Endothelial cell of umbilical vein (primary cell): ENCODE measurements at regions not wholly inside any gene's neighbourhood (a gene's known extent, or its start where the extent isn't known, plus 50 kb on each side); places are given as distances from the start of the nearest gene placed in this dataset.

Source experiments
- BruUV-seq: library from RNA; stranded (reverse); fragments of 400-500 nt; replicated peaks from 2 replicates; lab custom pipeline; 2021; lab: Mats Ljungman, UMichigan
- CTCF ChIA-PET: fragments of 300-600, 350-600 bp; sonication (Branson Sonifier 250); formaldehyde crosslinking; loops from one replicate; lab custom pipeline; 2021; ENCODE audit warnings: antibody characterized with exemption, inconsistent platforms; lab: Charles Lee
- POLR2A ChIA-PET: fragments of 300-600, 350-600 bp; sonication (Branson Sonifier 250); formaldehyde crosslinking; loops from one replicate; lab custom pipeline; 2021; ENCODE audit warnings: antibody characterized with exemption, inconsistent platforms; lab: Charles Lee
- DNase-seq: peaks from one replicate; pipeline ENCODE4 v3.0.0-alpha.2; 2011; ENCODE audit warnings: low read depth, low spot score
- FAIRE-seq: peaks from 2 replicates; lab custom pipeline; 2011; peaks lifted over from hg19 to GRCh38; lab: Jason Lieb, UNC
- H2AFZ ChIP-seq: 2 replicates; pipeline ENCODE4 v1.6.0; 2012; ENCODE audit warnings: low read depth, low read length, control low read depth, inconsistent platforms
- H3K27ac ChIP-seq: 2 replicates; pipeline ENCODE4 v1.5.1; 2011; ENCODE audit warnings: low read depth, mild to moderate bottlenecking, control low read depth, low read length, moderate library complexity; ENCODE audit not compliant: insufficient read depth
- H3K27me3 ChIP-seq, 2 experiments: 2 replicates each; pipeline versions ENCODE4 v1.6.0 to v1.6.1; 2011; ENCODE audit warnings: low read length in 2 of 2, mixed read lengths in 1 of 2; ENCODE audit not compliant: control insufficient read depth in 2 of 2, insufficient read depth in 2 of 2
- H3K36me3 ChIP-seq, 2 experiments: 2 replicates in 1 of 2; 3 replicates in 1 of 2; pipeline ENCODE4 v1.5.1; 2011; ENCODE audit warnings: low read length in 2 of 2, mild to moderate bottlenecking in 1 of 2, moderate library complexity in 1 of 2; ENCODE audit not compliant: control insufficient read depth in 2 of 2, insufficient read depth in 2 of 2; ENCODE audit errors: extremely low read depth in 1 of 2
- H3K4me1 ChIP-seq: 3 replicates; pipeline ENCODE4 v1.5.1; 2011; ENCODE audit warnings: mild to moderate bottlenecking, low read length; ENCODE audit not compliant: control insufficient read depth, insufficient read depth; ENCODE audit errors: extremely low read depth
- H3K4me2 ChIP-seq: 2 replicates; pipeline ENCODE4 v1.6.1; 2011; ENCODE audit warnings: low read length, control low read depth, mixed read lengths; ENCODE audit not compliant: insufficient read depth
- H3K4me3 ChIP-seq, 3 experiments: fragments of 200-600 bp in 1 of 3; sonication (generic), shearing (Covaris generic) in 1 of 3; replicated peaks in 1 of 3; 2 replicates each; pipeline ENCODE4 v1.5.1; 2011 to 2016; ENCODE audit warnings: control low read depth in 3 of 3, low read length in 3 of 3, mild to moderate bottlenecking in 2 of 3, inconsistent platforms in 1 of 3, low read depth in 1 of 3, moderate library complexity in 1 of 3; ENCODE audit not compliant: insufficient read depth in 1 of 3
- H3K79me2 ChIP-seq: 2 replicates; pipeline ENCODE4 v1.6.0; 2012; ENCODE audit warnings: low read length, inconsistent platforms; ENCODE audit not compliant: control insufficient read depth, insufficient read depth
- H3K9ac ChIP-seq: replicated peaks from 2 replicates; pipeline ENCODE3; 2011; ENCODE audit warnings: low read length, control low read depth; ENCODE audit not compliant: insufficient read depth; ENCODE audit errors: extremely low read depth
- H3K9me1 ChIP-seq: replicated peaks from 3 replicates; pipeline ENCODE4 v1.6.0; 2011; ENCODE audit warnings: mild to moderate bottlenecking, low read length; ENCODE audit not compliant: control insufficient read depth, insufficient read depth; ENCODE audit errors: extremely low read depth
- H3K9me3 ChIP-seq: replicated peaks from 2 replicates; pipeline ENCODE4 v1.5.1; 2012; ENCODE audit warnings: low read length, inconsistent platforms; ENCODE audit not compliant: control insufficient read depth, insufficient read depth
- H4K20me1 ChIP-seq: replicated peaks from 2 replicates; pipeline ENCODE3; 2011; ENCODE audit warnings: mild to moderate bottlenecking, low read length; ENCODE audit not compliant: control insufficient read depth, insufficient read depth; ENCODE audit errors: extremely low read depth
- CTCF ChIP-seq, 2 donors: IDR thresholded peaks; 1 replicate in 1 of 2; 2 replicates in 1 of 2; pipeline ENCODE4 v1.5.1; 2011; ENCODE audit warnings: low read length in 2 of 2, mild to moderate bottlenecking in 2 of 2, moderate library complexity in 2 of 2, control low read depth in 1 of 2, inconsistent platforms in 1 of 2, low read depth in 1 of 2; ENCODE audit not compliant: insufficient read depth in 1 of 2; ENCODE audit errors: extremely low read depth in 1 of 2
- EZH2 ChIP-seq: IDR thresholded peaks from 2 replicates; pipeline ENCODE4 v1.6.1; 2012; ENCODE audit warnings: borderline replicate concordance, low read depth, mild to moderate bottlenecking, moderate library complexity, low read length, inconsistent platforms; ENCODE audit not compliant: severe bottlenecking
- FOS ChIP-seq: IDR thresholded peaks from 2 replicates; pipeline ENCODE4 v1.6.1; 2011; ENCODE audit warnings: mild to moderate bottlenecking, low read length, moderate library complexity, borderline replicate concordance; ENCODE audit not compliant: insufficient read depth
- GATA2 ChIP-seq: IDR thresholded peaks from 2 replicates; pipeline ENCODE4 v1.7.0; 2011; ENCODE audit warnings: low read depth, mild to moderate bottlenecking, moderate library complexity, mixed read lengths, low read length; ENCODE audit not compliant: insufficient read length, insufficient read depth
- JUN ChIP-seq: IDR thresholded peaks from 2 replicates; pipeline ENCODE4 v1.6.1; 2011; ENCODE audit warnings: borderline replicate concordance, low read depth; ENCODE audit not compliant: insufficient read length, insufficient read depth
- MYC ChIP-seq: IDR thresholded peaks from one replicate; pipeline ENCODE4 v1.6.1; 2011; ENCODE audit warnings: mild to moderate bottlenecking, low read depth, low read length
- POLR2A ChIP-seq: IDR thresholded peaks from 2 replicates; pipeline ENCODE4 v1.6.1; 2012; ENCODE audit warnings: low read depth, mild to moderate bottlenecking, control low read depth, low read length
- POLR2AphosphoS5 ChIP-seq: IDR thresholded peaks from 2 replicates; pipeline ENCODE4 v1.6.1; 2012; ENCODE audit warnings: low read depth, mild to moderate bottlenecking, control low read depth, low read length, moderate library complexity; ENCODE audit not compliant: insufficient read depth
- dilution Hi-C: fragments of 300-500 bp; cut with MboI; formaldehyde crosslinking; loops from one replicate; pipeline ENCODE4 v1.15.0; 2019; ENCODE audit warnings: low sequenced_read_pairs; ENCODE audit not compliant: extremely low pct_ligation_motif_present
- intact Hi-C: fragments of 100-400 bp; cut with micrococcal nuclease; formaldehyde crosslinking; loops from one replicate; pipeline ENCODE4 v1.10.0; 2022
- TF ChIP-seq, protein P1 (sequence below): IDR thresholded peaks from 2 replicates; pipeline ENCODE4 v1.6.1; 2011; ENCODE audit not compliant: insufficient read depth, insufficient read length

- FAIRE-seq, result no peak
- Histone ChIP-seq H3K4me1 (no peaks in the 10 kb centered on the region), H3K4me3 (no peak overlapping the region), H3K27me3 (no peaks in the 10 kb centered on the region), H3K9ac (no peak overlapping the region), H3K27ac (no peak overlapping the region), H3K9me3 (no peaks in the 10 kb centered on the region), H3K9me1 (no peaks in the 10 kb centered on the region), H4K20me1 (no peaks in the 10 kb centered on the region), H3K36me3 (no peaks in the 10 kb centered on the region), H3K4me2 (no peak overlapping the region), H2AFZ (no peak overlapping the region), H3K79me2 (no peaks in the 10 kb centered on the region)
- no TSS peak for BruUV-seq
- dilution Hi-C loops, result no loop called here
- POLR2A ChIA-PET, result no interaction called here
- DNase-seq, result no peak
- CTCF ChIA-PET, result no interaction called here
- TF ChIP-seq GATA2, result no peak
- no peak for TF ChIP-seq POLR2A
- TF ChIP-seq, protein P1, sequence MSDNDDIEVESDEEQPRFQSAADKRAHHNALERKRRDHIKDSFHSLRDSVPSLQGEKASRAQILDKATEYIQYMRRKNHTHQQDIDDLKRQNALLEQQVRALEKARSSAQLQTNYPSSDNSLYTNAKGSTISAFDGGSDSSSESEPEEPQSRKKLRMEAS, result no peak
- no peak for TF ChIP-seq EZH2
- no peak for TF ChIP-seq FOS
- no peak for TF ChIP-seq JUN
- no peak for TF ChIP-seq CTCF (IDR thresholded peaks at IDR 0.05; ENCODE audit: extremely low read depth in 1 of 2, insufficient read depth in 1 of 2, low read depth in 1 of 2, low read length in 2 of 2)
- TF ChIP-seq POLR2AphosphoS5, result no peak
- TF ChIP-seq MYC, result no peak
- intact Hi-C loops, result no loop called here
These were observed 494.8 kb downstream of the TBC1D4 start for GRCh38 chr13:74987124-74987690.
